ENCODE measurements at regions not wholly inside any gene's neighbourhood (a gene's known extent, or its start where the extent isn't known, plus 50 kb on each side); places are given as distances from the start of the nearest gene placed in this dataset.

- H2AFZ ChIP-seq (ENCODE audit: insufficient read depth, low read depth, low read length, poor library complexity, severe bottlenecking): no peak overlapping the region
- CTCF ChIA-PET: no interaction called here
- TF ChIP-seq EZH2 (IDR thresholded peaks at IDR 0.05; ENCODE audit: borderline replicate concordance, insufficient read depth, low read depth, low read length, poor library complexity, severe bottlenecking): no peak
- TF ChIP-seq CTCF (IDR thresholded peaks at IDR 0.05): no peak
Measured at GRCh38 chr4:186810613-186811150, 87.0 kb upstream of the FAT1 start.

GRCh38 chr4:186812592-186812991 lies 88.9 kb upstream of the FAT1 start:
- no peaks in the 10 kb centered on the region for H3K27me3 Mint-ChIP-seq
- H3K4me3 Mint-ChIP-seq: no peak overlapping the region

More at GRCh38 chr4:186810613-186811150, 87.0 kb upstream of the FAT1 start:
- DNase-seq (no peak), ATAC-seq (ENCODE audit: low read depth) (no peak)
- Mint-ChIP-seq H3K4me1 (no peaks in the 10 kb centered on the region), H3K27ac (no peak overlapping the region), H3K9me3 (ENCODE audit: insufficient read depth) (no peaks in the 10 kb centered on the region), H3K4me3 (no peak overlapping the region), H3K27me3 (no peaks in the 10 kb centered on the region)
- Histone ChIP-seq H3K27ac (ENCODE audit: low read length in 2 of 2) (no peak overlapping the region), H3K27me3 (replicated peaks in 1 of 4; ENCODE audit: control extremely low read depth in 1 of 4, control insufficient read depth in 3 of 4, insufficient read depth in 4 of 4, low read length in 3 of 4) (no peaks in the 10 kb centered on the region), H3K36me3 (replicated peaks in 1 of 2; ENCODE audit: control extremely low read depth in 1 of 2, control insufficient read depth in 1 of 2, extremely low read depth in 1 of 2, insufficient read depth in 2 of 2, low read length in 1 of 2) (no peaks in the 10 kb centered on the region), H3K9me3 (ENCODE audit: control extremely low read depth in 1 of 3, control insufficient read depth in 2 of 3, insufficient read depth in 1 of 3, low read length in 2 of 3) (peaks cover 0 to 4% (median 0%) of the 10 kb centered on the region in 3 donors), H3K9ac (ENCODE audit: low read length) (no peak overlapping the region), H3K79me2 (ENCODE audit: control insufficient read depth, insufficient read depth, low read length) (no peaks in the 10 kb centered on the region), H3K4me3 (ENCODE audit: control extremely low read depth in 1 of 5, extremely low read depth in 1 of 5, insufficient read depth in 1 of 5, low read depth in 2 of 5, low read length in 4 of 5) (no peak overlapping the region), H3K4me2 (replicated peaks; ENCODE audit: low read depth, low read length, poor library complexity, severe bottlenecking) (no peak overlapping the region), H4K20me1 (ENCODE audit: control insufficient read depth, insufficient read depth, low read length, poor library complexity, severe bottlenecking) (no peaks in the 10 kb centered on the region), H3K4me1 (ENCODE audit: control insufficient read depth in 2 of 2, insufficient read depth in 2 of 2, low read length in 2 of 2) (no peaks in the 10 kb centered on the region)
- POLR2A ChIA-PET: no interaction called here
- intact Hi-C loops (cut with micrococcal nuclease): no loop called here
- 86% methylated on average over 3 of the region's 3 CpGs for WGBS (ENCODE audit: insufficient coverage)

More at GRCh38 chr4:186812592-186812991, 88.9 kb upstream of the FAT1 start:
- no peak overlapping the region for H3K27ac Mint-ChIP-seq
- H3K27me3 ChIP-seq (replicated peaks in 1 of 4; ENCODE audit: control extremely low read depth in 1 of 4, control insufficient read depth in 3 of 4, insufficient read depth in 4 of 4, low read length in 3 of 4): no peaks in the 10 kb centered on the region
- intact Hi-C loops (cut with micrococcal nuclease): no loop called here
- no peak overlapping the region for H3K4me3 ChIP-seq (ENCODE audit: control extremely low read depth in 1 of 5, extremely low read depth in 1 of 5, insufficient read depth in 1 of 5, low read depth in 2 of 5, low read length in 4 of 5)
- no peaks in the 10 kb centered on the region for H4K20me1 ChIP-seq (ENCODE audit: control insufficient read depth, insufficient read depth, low read length, poor library complexity, severe bottlenecking)
- H3K4me1 ChIP-seq (ENCODE audit: control insufficient read depth in 2 of 2, insufficient read depth in 2 of 2, low read length in 2 of 2): no peaks in the 10 kb centered on the region
- H3K9ac ChIP-seq (ENCODE audit: low read length): no peak overlapping the region
- DNase-seq (no peak), ATAC-seq (ENCODE audit: low read depth) (no peak)
- H3K79me2 ChIP-seq (ENCODE audit: control insufficient read depth, insufficient read depth, low read length): no peaks in the 10 kb centered on the region
- H2AFZ ChIP-seq (ENCODE audit: insufficient read depth, low read depth, low read length, poor library complexity, severe bottlenecking): no peak overlapping the region
- H3K36me3 ChIP-seq (replicated peaks in 1 of 2; ENCODE audit: control extremely low read depth in 1 of 2, control insufficient read depth in 1 of 2, extremely low read depth in 1 of 2, insufficient read depth in 2 of 2, low read length in 1 of 2): no peaks in the 10 kb centered on the region
- ChIA-PET POLR2A (no interaction called here), CTCF (no interaction called here)
- H3K9me3 Mint-ChIP-seq (ENCODE audit: insufficient read depth): no peaks in the 10 kb centered on the region
- no peak for TF ChIP-seq EZH2 (IDR thresholded peaks at IDR 0.05; ENCODE audit: borderline replicate concordance, insufficient read depth, low read depth, low read length, poor library complexity, severe bottlenecking)
- no peaks in the 10 kb centered on the region for H3K4me1 Mint-ChIP-seq
- H3K9me3 ChIP-seq (ENCODE audit: control extremely low read depth in 1 of 3, control insufficient read depth in 2 of 3, insufficient read depth in 1 of 3, low read length in 2 of 3): peaks cover 0 to 4% (median 0%) of the 10 kb centered on the region in 3 donors
- no peak overlapping the region for H3K4me2 ChIP-seq (replicated peaks; ENCODE audit: low read depth, low read length, poor library complexity, severe bottlenecking)
- H3K27ac ChIP-seq (ENCODE audit: low read length in 2 of 2): no peak overlapping the region

Data from B cell (primary cell).